SK-N-SH treated with all-trans-retinoic acid at 6 μM for 48 hours (cell line): ENCODE measurements at regions not wholly inside any gene's neighbourhood (a gene's known extent, or its start where the extent isn't known, plus 50 kb on each side); places are given as distances from the start of the nearest gene placed in this dataset.
"Not testable (repeated sequence)": the region's sequence is repeated elsewhere in the genome, so short reads cannot be mapped to it uniquely, and the experiment has no call there.

Experiments used
- ATAC-seq: fragments of 200-7000 bp; cut with Tn5 transposase; 3 replicates; pipeline ENCODE4 v1.9.1; 2020; ENCODE audit warnings: mild to moderate bottlenecking, moderate library complexity
- ARNTL ChIP-seq: fragments of 450-650 bp; formaldehyde crosslinking; IDR thresholded peaks from 2 replicates; pipeline ENCODE4 v1.5.0; 2020; ENCODE audit warnings: low read depth, mild to moderate bottlenecking, moderate library complexity, borderline replicate concordance
- BACH2 ChIP-seq: fragments of 250-450 bp; sonication (Bioruptor Pico); IDR thresholded peaks from 2 replicates; pipeline ENCODE4 v1.9.0; 2021; ENCODE audit warnings: mild to moderate bottlenecking, borderline replicate concordance
- CSDC2 ChIP-seq: fragments of 250-450 bp; sonication (Bioruptor Pico); IDR thresholded peaks from 2 replicates; pipeline ENCODE4 v1.5.0; 2020; ENCODE audit warnings: mild to moderate bottlenecking, moderate library complexity
- CSRNP3 ChIP-seq: fragments of 250-450 bp; sonication (Bioruptor Pico); IDR thresholded peaks from 2 replicates; pipeline ENCODE4 v1.5.1; 2021; ENCODE audit warnings: mild to moderate bottlenecking, moderate library complexity
- ESRRG ChIP-seq: fragments of 250-450 bp; sonication (Bioruptor Pico); IDR thresholded peaks from 2 replicates; pipeline ENCODE4 v1.6.1; 2021; ENCODE audit warnings: mild to moderate bottlenecking
- ISL1 ChIP-seq: fragments of 250-450 bp; sonication (Bioruptor Pico); IDR thresholded peaks from 2 replicates; pipeline ENCODE4 v2.1.2; 2022; ENCODE audit warnings: mild to moderate bottlenecking, moderate library complexity
- OSR1 ChIP-seq: fragments of 250-450 bp; sonication (Bioruptor Pico); IDR thresholded peaks from 2 replicates; pipeline ENCODE4 v1.8.0; 2022; ENCODE audit warnings: moderate library complexity, mild to moderate bottlenecking, inconsistent platforms
- PATZ1 ChIP-seq: fragments of 250-450 bp; sonication (Bioruptor Pico); IDR thresholded peaks from 2 replicates; pipeline ENCODE4 v1.8.0; 2020; ENCODE audit warnings: mild to moderate bottlenecking, moderate library complexity, borderline replicate concordance
- POU6F1 ChIP-seq: fragments of 250-450 bp; sonication (Bioruptor Pico); IDR thresholded peaks from 2 replicates; pipeline ENCODE4 v1.8.0; 2021; ENCODE audit warnings: low read depth, mild to moderate bottlenecking, moderate library complexity, borderline replicate concordance
- PPARA ChIP-seq: fragments of 250-450 bp; sonication (Bioruptor Pico); IDR thresholded peaks from 2 replicates; pipeline ENCODE4 v1.5.0; 2020; ENCODE audit warnings: mild to moderate bottlenecking, borderline replicate concordance
- RARB ChIP-seq: fragments of 250-450 bp; sonication (Bioruptor Pico); IDR thresholded peaks from 2 replicates; pipeline ENCODE4 v1.8.0; 2021; ENCODE audit warnings: mild to moderate bottlenecking, moderate library complexity
- SNAI2 ChIP-seq: fragments of 250-450 bp; sonication (Bioruptor Pico); IDR thresholded peaks from 2 replicates; pipeline ENCODE4 v1.5.0; 2020; ENCODE audit warnings: mild to moderate bottlenecking, moderate library complexity
- TOX ChIP-seq: fragments of 250-450 bp; sonication (Bioruptor Pico); IDR thresholded peaks from 2 replicates; pipeline ENCODE4 v1.8.0; 2021; ENCODE audit warnings: mild to moderate bottlenecking, moderate library complexity, borderline replicate concordance
- TSHZ2 ChIP-seq: fragments of 250-450 bp; sonication (Bioruptor Pico); IDR thresholded peaks from 2 replicates; pipeline ENCODE4 v1.5.0; 2020; ENCODE audit warnings: mild to moderate bottlenecking, moderate library complexity
- ZC3H10 ChIP-seq: fragments of 250-450 bp; sonication (Bioruptor Pico); IDR thresholded peaks from 2 replicates; pipeline ENCODE4 v1.5.1; 2021; ENCODE audit warnings: mild to moderate bottlenecking, moderate library complexity
- ZFP3 ChIP-seq: fragments of 250-450 bp; sonication (Bioruptor Pico); IDR thresholded peaks from 2 replicates; pipeline ENCODE4 v1.5.0; 2020; ENCODE audit warnings: mild to moderate bottlenecking, moderate library complexity
- ZFP30 ChIP-seq: fragments of 450-650 bp; formaldehyde crosslinking; IDR thresholded peaks from 2 replicates; pipeline ENCODE4 v1.5.0; 2022; ENCODE audit warnings: mild to moderate bottlenecking, moderate library complexity

- no peak for ATAC-seq
- TF ChIP-seq ISL1, result no peak
- no peak for TF ChIP-seq TOX (CRISPR knock-in tag)
Observed at GRCh38 chr14:83638748-83639504, 1891.0 kb upstream of the FLRT2 start.

GRCh38 chr14:83639505-83639875, 1890.5 kb upstream of the FLRT2 start:
- ATAC-seq, result not testable (repeated sequence)

- TF ChIP-seq RARB (CRISPR knock-in tag) (no peak), ZFP3 (CRISPR knock-in tag) (no peak), ZC3H10 (CRISPR knock-in tag) (no peak), ZFP30 (CRISPR knock-in tag) (no peak), ISL1 (no peak), BACH2 (no peak), ARNTL (CRISPR knock-in tag) (no peak), PATZ1 (CRISPR knock-in tag) (no peak)
- no peak for ATAC-seq
Observed at GRCh38 chr14:83646228-83646627, 1883.7 kb upstream of the FLRT2 start.

- ATAC-seq, result no peak
- TF ChIP-seq POU6F1 (CRISPR knock-in tag), result no peak
- TF ChIP-seq TSHZ2 (CRISPR knock-in tag), result no peak
- TF ChIP-seq CSRNP3, result no peak
- no peak for TF ChIP-seq SNAI2
- no peak for TF ChIP-seq ZFP3 (CRISPR knock-in tag)
- TF ChIP-seq PATZ1 (CRISPR knock-in tag), result no peak
- TF ChIP-seq ARNTL (CRISPR knock-in tag), result no peak
- TF ChIP-seq TOX (CRISPR knock-in tag), result no peak
- no peak for TF ChIP-seq CSDC2
- TF ChIP-seq ESRRG, result no peak
- no peak for TF ChIP-seq ISL1
- no peak for TF ChIP-seq PPARA (CRISPR knock-in tag)
Observed at GRCh38 chr14:83660597-83660996, 1869.3 kb upstream of the FLRT2 start.

- ATAC-seq, result no peak
- TF ChIP-seq OSR1 (no peak), CSDC2 (no peak), ISL1 (no peak)
Observed at GRCh38 chr14:83664389-83664788, 1865.6 kb upstream of the FLRT2 start.
